ENCODE measurements at regions not wholly inside any gene's neighbourhood (a gene's known extent, or its start where the extent isn't known, plus 50 kb on each side); places are given as distances from the start of the nearest gene placed in this dataset.

GRCh38 chr7:81098213-81098612 is 179.4 kb upstream of the SEMA3C start:
- TF ChIP-seq CTCF (IDR thresholded peaks at IDR 0.05) (no peak), POLR2A (IDR thresholded peaks at IDR 0.05) (no peak)

Measured in ovary (tissue), 3 donors.